22Rv1 (cell line): ENCODE measurements at regions not wholly inside any gene's neighbourhood (a gene's known extent, or its start where the extent isn't known, plus 50 kb on each side); places are given as distances from the start of the nearest gene placed in this dataset.

Experiments
- H3K27ac ChIP-seq: fragments of 450-650 bp; 2 replicates; pipeline ENCODE4 v1.5.1; 2017
- ZFX ChIP-seq: fragments of 450-650 bp; IDR thresholded peaks from 2 replicates; pipeline ENCODE4 v1.6.1; 2017; ENCODE audit warnings: antibody characterized with exemption, borderline replicate concordance
- TF ChIP-seq, protein P1 (sequence below): fragments of 450-650 bp; IDR thresholded peaks from 2 replicates; pipeline ENCODE4 v1.5.1; 2017; ENCODE audit warnings: mild to moderate bottlenecking

- no peak for TF ChIP-seq ZFX
- TF ChIP-seq, protein P1, sequence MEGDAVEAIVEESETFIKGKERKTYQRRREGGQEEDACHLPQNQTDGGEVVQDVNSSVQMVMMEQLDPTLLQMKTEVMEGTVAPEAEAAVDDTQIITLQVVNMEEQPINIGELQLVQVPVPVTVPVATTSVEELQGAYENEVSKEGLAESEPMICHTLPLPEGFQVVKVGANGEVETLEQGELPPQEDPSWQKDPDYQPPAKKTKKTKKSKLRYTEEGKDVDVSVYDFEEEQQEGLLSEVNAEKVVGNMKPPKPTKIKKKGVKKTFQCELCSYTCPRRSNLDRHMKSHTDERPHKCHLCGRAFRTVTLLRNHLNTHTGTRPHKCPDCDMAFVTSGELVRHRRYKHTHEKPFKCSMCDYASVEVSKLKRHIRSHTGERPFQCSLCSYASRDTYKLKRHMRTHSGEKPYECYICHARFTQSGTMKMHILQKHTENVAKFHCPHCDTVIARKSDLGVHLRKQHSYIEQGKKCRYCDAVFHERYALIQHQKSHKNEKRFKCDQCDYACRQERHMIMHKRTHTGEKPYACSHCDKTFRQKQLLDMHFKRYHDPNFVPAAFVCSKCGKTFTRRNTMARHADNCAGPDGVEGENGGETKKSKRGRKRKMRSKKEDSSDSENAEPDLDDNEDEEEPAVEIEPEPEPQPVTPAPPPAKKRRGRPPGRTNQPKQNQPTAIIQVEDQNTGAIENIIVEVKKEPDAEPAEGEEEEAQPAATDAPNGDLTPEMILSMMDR = no peak
- no peak overlapping the region for H3K27ac ChIP-seq
Measured at GRCh38 chr12:38501991-38502390, 185.4 kb downstream of the ALG10B start.

DNA sequence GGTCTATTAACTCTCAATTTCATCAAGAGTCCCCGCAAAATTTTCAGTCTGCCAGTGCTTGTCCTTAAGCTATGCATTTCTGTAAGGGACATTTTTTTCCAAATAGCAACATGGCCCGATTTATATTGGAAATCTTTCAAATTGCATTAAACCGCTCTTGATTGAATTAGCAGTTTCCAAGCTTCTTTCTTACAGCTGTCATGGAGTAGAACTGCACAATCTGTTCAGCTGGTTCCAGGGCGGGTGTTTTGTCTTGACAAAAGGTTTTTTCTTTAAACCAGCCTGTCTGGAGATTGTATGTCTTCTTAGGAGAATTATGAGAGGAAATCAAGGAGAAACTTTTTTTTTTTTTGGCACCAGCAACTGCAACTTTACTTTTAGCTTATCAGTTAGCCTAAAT is 185.8 kb downstream of the ALG10B start:
- no peak for TF ChIP-seq ZFX
- TF ChIP-seq, protein P1 = no peak
- no peak overlapping the region for H3K27ac ChIP-seq

DNA sequence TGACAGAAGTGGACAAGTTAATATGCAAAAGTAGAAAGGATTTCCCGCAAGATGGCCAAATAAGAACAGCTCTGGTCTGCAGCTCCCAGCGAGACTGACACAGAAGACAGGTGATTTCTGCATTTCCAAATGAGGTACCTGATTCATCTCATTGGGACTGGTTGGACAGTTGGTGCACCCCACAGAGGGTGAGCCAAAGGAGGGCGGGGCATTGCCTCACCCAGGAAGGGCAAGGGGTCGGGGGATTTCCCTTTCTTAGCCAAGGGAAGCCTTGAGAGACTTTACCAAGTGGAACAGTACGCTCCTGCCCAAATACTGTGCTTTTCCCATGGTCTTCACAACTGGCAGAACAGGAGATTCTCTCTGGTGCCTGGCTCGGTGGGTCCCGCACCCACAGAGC is 191.3 kb downstream of the ALG10B start:
- no peak overlapping the region for H3K27ac ChIP-seq
- TF ChIP-seq, protein P1 = no peak
- no peak for TF ChIP-seq ZFX

DNA sequence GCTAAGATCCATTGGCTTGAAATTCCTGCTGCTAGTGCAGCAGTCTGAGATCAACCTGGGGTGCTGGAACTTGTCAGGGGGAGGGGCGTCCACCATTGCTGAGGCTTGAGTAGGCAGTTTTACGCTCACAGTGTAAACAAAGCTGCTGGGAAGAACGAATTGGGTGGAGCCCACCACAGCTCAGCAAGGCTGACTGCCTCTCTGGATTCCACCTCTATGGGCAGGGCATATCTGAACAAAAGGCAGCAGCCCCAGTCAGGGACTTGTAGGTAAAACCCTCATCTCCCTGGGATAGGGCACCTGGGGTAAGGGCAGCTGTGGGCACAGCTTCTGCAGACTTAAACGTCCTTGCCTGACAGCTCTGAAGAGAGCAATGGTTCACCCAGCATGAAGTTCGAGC is 191.7 kb downstream of the ALG10B start:
- no peak overlapping the region for H3K27ac ChIP-seq
- no peak for TF ChIP-seq ZFX
- TF ChIP-seq, protein P1 = no peak

GRCh38 chr12:38515912-38516311 is 199.3 kb downstream of the ALG10B start:
- no peak for TF ChIP-seq ZFX
- TF ChIP-seq, protein P1 = no peak
- H3K27ac ChIP-seq = no peak overlapping the region

DNA sequence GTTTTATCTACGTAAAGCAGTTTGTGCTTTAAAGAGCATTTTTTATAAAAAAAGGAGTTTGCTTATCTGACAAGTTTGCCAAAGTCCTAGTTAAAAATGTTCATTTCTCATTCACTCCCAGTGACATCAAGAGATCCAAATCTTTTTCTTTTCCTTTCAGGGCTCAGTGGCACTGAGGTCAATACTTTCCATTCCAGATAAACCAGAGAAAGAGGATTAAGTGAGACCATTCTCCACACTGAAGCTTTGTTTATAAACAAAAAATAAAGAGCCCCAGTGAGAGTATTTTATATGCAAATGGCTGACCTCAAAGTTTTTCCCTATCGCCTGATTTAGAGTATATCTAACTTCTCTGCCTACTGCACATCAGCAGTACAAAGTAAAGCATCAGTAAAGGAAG is 199.8 kb downstream of the ALG10B start:
- no peak overlapping the region for H3K27ac ChIP-seq
- TF ChIP-seq, protein P1 = no peak
- TF ChIP-seq ZFX = no peak

DNA sequence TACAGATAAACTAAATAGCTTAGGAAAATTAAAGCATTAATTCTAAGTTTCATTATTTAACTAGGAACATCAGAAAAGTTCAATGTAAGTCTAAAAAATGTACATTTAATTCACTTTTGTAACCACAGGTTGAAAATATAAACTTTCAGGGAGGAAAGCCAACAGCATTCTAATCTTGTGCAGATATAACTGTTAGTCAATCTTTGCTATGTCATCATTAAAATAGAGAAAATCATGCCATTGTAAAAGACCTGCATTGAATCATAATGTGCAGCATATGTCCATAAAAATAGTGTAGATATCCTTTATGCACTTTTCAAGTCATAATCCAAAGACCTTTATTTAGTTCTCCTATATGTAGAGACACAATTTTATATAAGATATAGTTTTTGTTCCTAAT is 207.3 kb downstream of the ALG10B start:
- no peak overlapping the region for H3K27ac ChIP-seq

More for the DNA sequence above, 207.3 kb downstream of the ALG10B start:
- no peak for TF ChIP-seq ZFX
- TF ChIP-seq, protein P1 = no peak
